HepG2 (cell line): ENCODE measurements at regions not wholly inside any gene's neighbourhood (a gene's known extent, or its start where the extent isn't known, plus 50 kb on each side); places are given as distances from the start of the nearest gene placed in this dataset.
A peak's percentile ranks its signal among the peaks of the same experiment; 100 is the strongest.

Source experiments
- ATAC-seq: fragments of 200-7000 bp; cut with Tn5 transposase; 3 replicates; pipeline ENCODE4 v1.9.1; 2020; ENCODE audit warnings: mild to moderate bottlenecking, moderate library complexity
- BruUV-seq: library from RNA; stranded (reverse); fragments of 400-500 nt; replicated peaks from 2 replicates; lab custom pipeline; 2021; lab: Mats Ljungman, UMichigan
- CTCF ChIA-PET: fragments of 300-600 bp; formaldehyde crosslinking; extraction: SDS; loops from one replicate; lab custom pipeline; 2021; ENCODE audit warnings: low total read pairs, inconsistent platforms, low intra/inter-chr PET ratio; lab: Yijun Ruan, JAX
- POLR2A ChIA-PET: fragments of 350-600 bp; sonication (Branson Sonifier 250); formaldehyde crosslinking; loops from one replicate; lab custom pipeline; 2020; ENCODE audit warnings: antibody characterized with exemption, inconsistent platforms; lab: Yijun Ruan, JAX
- DNase-seq: peaks from one replicate; pipeline ENCODE4 v3.0.0-alpha.2; 2015; ENCODE audit warnings: low spot score
- FAIRE-seq: peaks from 3 replicates; lab custom pipeline; 2011; peaks lifted over from hg19 to GRCh38; lab: Jason Lieb, UNC
- H2AFZ ChIP-seq: one replicate; pipeline ENCODE4 v1.6.1; 2011; ENCODE audit warnings: low read length, inconsistent platforms
- H3K27ac ChIP-seq: fragments of 300-600 bp; 3 replicates; pipeline ENCODE4 v1.8.0; 2011; ENCODE audit warnings: mixed run types, mild to moderate bottlenecking, mixed read lengths, low read length, inconsistent platforms; ENCODE audit not compliant: insufficient read depth; ENCODE audit errors: extremely low read length
- H3K27me3 ChIP-seq, 2 experiments: fragments of 200-600 bp in 1 of 2; 2 replicates in 1 of 2; 3 replicates in 1 of 2; pipeline versions ENCODE4 v1.6.0 to v1.8.0; 2011; ENCODE audit warnings: low read length in 2 of 2, mild to moderate bottlenecking in 2 of 2, moderate library complexity in 2 of 2, inconsistent platforms in 1 of 2; ENCODE audit not compliant: insufficient read depth in 2 of 2, control insufficient read depth in 1 of 2
- H3K36me3 ChIP-seq, 2 experiments: fragments of 200-600 bp in 1 of 2; replicated peaks in 1 of 2; 2 replicates in 1 of 2; 3 replicates in 1 of 2; pipeline versions ENCODE4 v1.5.1 to v1.8.0; 2011; ENCODE audit warnings: low read length in 2 of 2, inconsistent platforms in 1 of 2; ENCODE audit not compliant: insufficient read depth in 2 of 2, control insufficient read depth in 1 of 2
- H3K4me1 ChIP-seq: 2 replicates; pipeline ENCODE4 v1.5.1; 2012; ENCODE audit warnings: low read length, inconsistent platforms; ENCODE audit not compliant: insufficient read depth
- H3K4me2 ChIP-seq: 2 replicates; pipeline ENCODE4 v1.6.0; 2011; ENCODE audit warnings: low read depth, low read length, inconsistent platforms
- H3K4me3 ChIP-seq, 3 experiments: fragments of 200-600 bp in 1 of 3; sonication (generic), shearing (Covaris generic) in 1 of 3; replicated peaks in 1 of 3; 2 replicates each; pipeline ENCODE4 v1.5.1; 2011 to 2016; ENCODE audit warnings: low read length in 3 of 3, inconsistent platforms in 2 of 3, low read depth in 2 of 3, mild to moderate bottlenecking in 2 of 3, control low read depth in 1 of 3, mixed read lengths in 1 of 3; ENCODE audit not compliant: insufficient read depth in 1 of 3
- H3K79me2 ChIP-seq: one replicate; pipeline ENCODE4 v1.6.1; 2011; ENCODE audit warnings: low read length, inconsistent platforms; ENCODE audit not compliant: insufficient read depth
- H3K9ac ChIP-seq: 2 replicates; pipeline ENCODE4 v1.6.0; 2011; ENCODE audit warnings: mild to moderate bottlenecking, low read depth, low read length, inconsistent platforms; ENCODE audit not compliant: insufficient read depth
- H3K9me3 ChIP-seq: 2 replicates; pipeline ENCODE4 v1.5.1; 2012; ENCODE audit warnings: mild to moderate bottlenecking, low read length
- H4K20me1 ChIP-seq: 2 replicates; pipeline ENCODE4 v1.6.0; 2011; ENCODE audit warnings: inconsistent platforms, mild to moderate bottlenecking, low read length, moderate library complexity; ENCODE audit not compliant: insufficient read depth
- HINFP ChIP-seq: sonication (generic); formaldehyde crosslinking; IDR thresholded peaks from 2 replicates; pipeline ENCODE4 v1.4.0; 2020; ENCODE audit warnings: low read depth, mild to moderate bottlenecking, missing genetic modification reagents
- HMG20A ChIP-seq: IDR thresholded peaks from 2 replicates; pipeline ENCODE4 v1.6.1; 2016; ENCODE audit warnings: borderline replicate concordance
- KIAA2018 ChIP-seq: sonication (generic); formaldehyde crosslinking; IDR thresholded peaks from 2 replicates; pipeline ENCODE4 v1.5.0; 2020; ENCODE audit warnings: mild to moderate bottlenecking, missing genetic modification reagents, borderline replicate concordance
- MAX ChIP-seq: IDR thresholded peaks from 2 replicates; pipeline ENCODE4 v1.6.1; 2012; ENCODE audit warnings: inconsistent platforms
- MTERF4 ChIP-seq: sonication (generic); formaldehyde crosslinking; IDR thresholded peaks from 2 replicates; pipeline ENCODE4 v1.8.0; 2023; ENCODE audit warnings: mild to moderate bottlenecking, missing genetic modification reagents
- SNAI1 ChIP-seq: sonication (generic); formaldehyde crosslinking; IDR thresholded peaks from 2 replicates; pipeline ENCODE4 v1.5.0; 2020; ENCODE audit warnings: mild to moderate bottlenecking, missing genetic modification reagents, borderline replicate concordance
- YEATS2 ChIP-seq: sonication (generic); formaldehyde crosslinking; IDR thresholded peaks from 2 replicates; pipeline ENCODE4 v1.4.0; 2020; ENCODE audit warnings: missing genetic modification reagents, borderline replicate concordance
- ZBTB7B ChIP-seq: sonication (generic); formaldehyde crosslinking; IDR thresholded peaks from 2 replicates; pipeline ENCODE4 v1.4.0; 2020; ENCODE audit warnings: missing genetic modification reagents
- ZNF224 ChIP-seq: sonication (generic); formaldehyde crosslinking; IDR thresholded peaks from 2 replicates; pipeline ENCODE4 v1.5.0; 2020; ENCODE audit warnings: mild to moderate bottlenecking, missing genetic modification reagents
- ZNF367 ChIP-seq: sonication (generic); formaldehyde crosslinking; IDR thresholded peaks from 2 replicates; pipeline ENCODE4 v1.4.0; 2020; ENCODE audit warnings: missing genetic modification reagents, borderline replicate concordance
- ZNF619 ChIP-seq: sonication (generic); formaldehyde crosslinking; IDR thresholded peaks from 2 replicates; pipeline ENCODE4 v1.4.0; 2020; ENCODE audit warnings: mild to moderate bottlenecking, missing genetic modification reagents
- WGBS: methylation state at CpG from one replicate; pipeline ENCODE4 v1.1.6; 2017; ENCODE audit warnings: low lambda C conversion rate; 5-methylcytosine and 5-hydroxymethylcytosine counted together
- in situ Hi-C: cut with HindIII; loops from 2 replicates; pipeline ENCODE4 v1.10.0; 2017; ENCODE audit warnings: low pct_unique_long_range_greater_than_20kb; ENCODE audit not compliant: extremely low pct_ligation_motif_present
- intact Hi-C: fragments of 100-400 bp; cut with micrococcal nuclease; formaldehyde crosslinking; loops from one replicate; pipeline ENCODE4 v1.10.0; 2022; ENCODE audit not compliant: unreplicated experiment

- TF ChIP-seq KIAA2018 (CRISPR knock-in tag) = no peak
Measured at GRCh38 chr1:91610789-91611188, 110.1 kb downstream of the CDC7 start (continued).

GRCh38 chr1:91611483-91611917, 110.8 kb downstream of the CDC7 start:
- H4K20me1 ChIP-seq = no peaks in the 10 kb centered on the region
- ChIA-PET POLR2A (no interaction called here), CTCF (no interaction called here)
- 62% methylated on average over 12 of the region's 12 CpGs for WGBS
- H3K27me3 ChIP-seq = peaks cover 0 to 4% of the 10 kb centered on the region in 2 experiments; a peak in 2 of 5 replicates
- no TSS peak for BruUV-seq
- ATAC-seq = peak; percentile 39; the same call in 2 of the 3 replicates
- H3K4me2 ChIP-seq = no peak overlapping the region
- intact Hi-C loops (no loop called here), in situ Hi-C loops (loop anchor here (10.0 kb wide), 1 partner anchor 313 kb away; no protein-coding TSS in a partner anchor)
- H3K9me3 ChIP-seq = no peaks in the 10 kb centered on the region
- H3K4me3 ChIP-seq = no peak overlapping the region
- no peak for DNase-seq
- FAIRE-seq = no peak
- H3K4me1 ChIP-seq = peaks cover 19% of the 10 kb centered on the region
- no peaks in the 10 kb centered on the region for H3K79me2 ChIP-seq
- H3K9ac ChIP-seq = no peak overlapping the region
- H3K36me3 ChIP-seq = no peaks in the 10 kb centered on the region
- H2AFZ ChIP-seq = no peak overlapping the region
- H3K27ac ChIP-seq = no peak overlapping the region
- TF ChIP-seq HMG20A (no peak), HINFP (CRISPR knock-in tag) (no peak), YEATS2 (no peak), MTERF4 (no peak), ZNF367 (CRISPR knock-in tag) (no peak), SNAI1 (CRISPR knock-in tag) (no peak), ZNF619 (CRISPR knock-in tag) (no peak), MAX (no peak), ZNF224 (no peak), ZBTB7B (CRISPR knock-in tag) (no peak)
